IMR-90 (cell line): ENCODE measurements at regions not wholly inside any gene's neighbourhood (a gene's known extent, or its start where the extent isn't known, plus 50 kb on each side); places are given as distances from the start of the nearest gene placed in this dataset.

Source experiments
- CEBPB ChIP-seq: IDR thresholded peaks from 2 replicates; pipeline ENCODE4 v1.6.1; 2012; ENCODE audit warnings: low read depth, low read length, improper control_type of control experiment
- FOS ChIP-seq: fragments of 150-350 bp; IDR thresholded peaks from 2 replicates; pipeline ENCODE4 v1.6.1; 2016; ENCODE audit warnings: low read depth, low read length
- MXI1 ChIP-seq: IDR thresholded peaks from 2 replicates; pipeline ENCODE4 v1.6.1; 2012; ENCODE audit warnings: low read depth, mild to moderate bottlenecking, low read length, moderate library complexity, borderline replicate concordance
- POLR2A ChIP-seq: IDR thresholded peaks from 2 replicates; pipeline ENCODE4 v1.6.1; 2012; ENCODE audit warnings: mild to moderate bottlenecking, low read depth, low read length
- SMC3 ChIP-seq: fragments of 150-350 bp; IDR thresholded peaks from 2 replicates; pipeline ENCODE4 v1.6.1; 2016; ENCODE audit warnings: low read depth, mild to moderate bottlenecking, antibody characterized with exemption, low read length, moderate library complexity
- TF ChIP-seq, protein P1 (sequence below): conservative IDR thresholded peaks from 2 replicates; pipeline ENCODE4 v1.5.1; 2012; ENCODE audit warnings: mild to moderate bottlenecking, low read depth, low read length, improper control_type of control experiment
- TF ChIP-seq, protein P2 (sequence below): fragments of 150-350 bp; IDR thresholded peaks from 2 replicates; pipeline ENCODE4 v1.6.1; 2016; ENCODE audit warnings: low read depth, mild to moderate bottlenecking, low read length, moderate library complexity, borderline replicate concordance

DNA sequence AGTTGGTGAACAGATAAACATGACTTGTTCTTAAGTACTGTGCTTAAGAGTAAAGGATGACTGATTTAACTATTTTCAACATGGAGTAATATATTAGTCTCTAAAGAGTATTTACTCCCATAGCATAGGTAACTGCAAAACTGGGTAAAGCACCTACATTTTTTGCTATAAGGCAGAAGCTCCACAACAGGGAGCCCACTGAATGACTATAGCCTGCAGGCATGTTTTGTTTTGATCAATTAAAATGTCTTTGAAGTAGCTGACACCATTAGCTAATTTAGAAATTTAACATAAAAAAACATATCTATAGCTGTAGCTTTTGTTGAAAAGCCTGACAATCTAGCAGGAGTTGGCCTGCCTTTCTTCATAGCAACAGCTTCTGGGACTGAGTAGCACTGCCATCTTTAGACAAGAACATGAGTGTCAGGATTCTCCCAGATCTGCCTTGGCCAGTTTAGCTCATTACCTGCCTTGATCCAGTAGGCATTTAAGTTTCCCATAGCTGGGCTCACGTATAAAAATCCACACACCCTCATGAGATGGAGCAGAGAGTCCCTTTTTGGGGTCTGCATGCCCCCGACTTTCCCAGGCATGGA lies 1935.1 kb upstream of the PIK3C3 start:
- TF ChIP-seq, protein P1, sequence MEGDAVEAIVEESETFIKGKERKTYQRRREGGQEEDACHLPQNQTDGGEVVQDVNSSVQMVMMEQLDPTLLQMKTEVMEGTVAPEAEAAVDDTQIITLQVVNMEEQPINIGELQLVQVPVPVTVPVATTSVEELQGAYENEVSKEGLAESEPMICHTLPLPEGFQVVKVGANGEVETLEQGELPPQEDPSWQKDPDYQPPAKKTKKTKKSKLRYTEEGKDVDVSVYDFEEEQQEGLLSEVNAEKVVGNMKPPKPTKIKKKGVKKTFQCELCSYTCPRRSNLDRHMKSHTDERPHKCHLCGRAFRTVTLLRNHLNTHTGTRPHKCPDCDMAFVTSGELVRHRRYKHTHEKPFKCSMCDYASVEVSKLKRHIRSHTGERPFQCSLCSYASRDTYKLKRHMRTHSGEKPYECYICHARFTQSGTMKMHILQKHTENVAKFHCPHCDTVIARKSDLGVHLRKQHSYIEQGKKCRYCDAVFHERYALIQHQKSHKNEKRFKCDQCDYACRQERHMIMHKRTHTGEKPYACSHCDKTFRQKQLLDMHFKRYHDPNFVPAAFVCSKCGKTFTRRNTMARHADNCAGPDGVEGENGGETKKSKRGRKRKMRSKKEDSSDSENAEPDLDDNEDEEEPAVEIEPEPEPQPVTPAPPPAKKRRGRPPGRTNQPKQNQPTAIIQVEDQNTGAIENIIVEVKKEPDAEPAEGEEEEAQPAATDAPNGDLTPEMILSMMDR = no peak
- TF ChIP-seq POLR2A (no peak), SMC3 (no peak), MXI1 (no peak), FOS (no peak), CEBPB (no peak)
- TF ChIP-seq, protein P2, sequence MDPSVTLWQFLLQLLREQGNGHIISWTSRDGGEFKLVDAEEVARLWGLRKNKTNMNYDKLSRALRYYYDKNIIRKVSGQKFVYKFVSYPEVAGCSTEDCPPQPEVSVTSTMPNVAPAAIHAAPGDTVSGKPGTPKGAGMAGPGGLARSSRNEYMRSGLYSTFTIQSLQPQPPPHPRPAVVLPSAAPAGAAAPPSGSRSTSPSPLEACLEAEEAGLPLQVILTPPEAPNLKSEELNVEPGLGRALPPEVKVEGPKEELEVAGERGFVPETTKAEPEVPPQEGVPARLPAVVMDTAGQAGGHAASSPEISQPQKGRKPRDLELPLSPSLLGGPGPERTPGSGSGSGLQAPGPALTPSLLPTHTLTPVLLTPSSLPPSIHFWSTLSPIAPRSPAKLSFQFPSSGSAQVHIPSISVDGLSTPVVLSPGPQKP = no peak
